PC-9 (cell line): ENCODE measurements at regions not wholly inside any gene's neighbourhood (a gene's known extent, or its start where the extent isn't known, plus 50 kb on each side); places are given as distances from the start of the nearest gene placed in this dataset.

Experiments
- BruUV-seq: library from RNA; stranded (reverse); fragments of 400-500 nt; replicated peaks from 2 replicates; lab custom pipeline; 2021; lab: Mats Ljungman, UMichigan
- CTCF ChIA-PET: fragments of 300-600 bp; sonication (Branson Sonifier 250); formaldehyde crosslinking; loops from one replicate; lab custom pipeline; 2022; ENCODE audit warnings: antibody characterized with exemption; lab: Charles Lee
- POLR2A ChIA-PET: fragments of 300-600 bp; sonication (Branson Sonifier 250); formaldehyde crosslinking; loops from one replicate; lab custom pipeline; 2022; ENCODE audit warnings: antibody characterized with exemption; ENCODE audit not compliant: unreplicated experiment; lab: Charles Lee
- DNase-seq, 2 experiments: peaks; one replicate each; pipeline versions ENCODE4 v3.0.0 to v3.0.0-alpha.2; 2015 to 2022; ENCODE audit warnings: mixed read lengths in 1 of 2
- H2AFZ ChIP-seq: fragments of 200-600 bp; sonication (generic); 2 replicates; pipeline ENCODE4 v1.8.1; 2017; ENCODE audit warnings: antibody characterized with exemption
- H3F3A ChIP-seq: fragments of 200-600 bp; sonication (generic); 2 replicates; pipeline ENCODE4 v1.8.1; 2017; ENCODE audit warnings: antibody characterized with exemption, mild to moderate bottlenecking, low read depth; ENCODE audit not compliant: insufficient read depth
- H3K27ac ChIP-seq: fragments of 200-600 bp; sonication (generic); 2 replicates; pipeline ENCODE4 v1.6.1; 2016; ENCODE audit warnings: mixed run types
- H3K27me3 ChIP-seq: fragments of 200-600 bp; sonication (generic); 2 replicates; pipeline ENCODE4 v1.6.1; 2016; ENCODE audit warnings: low read depth, mixed run types; ENCODE audit not compliant: insufficient read depth
- H3K36me3 ChIP-seq: fragments of 200-600 bp; sonication (generic); 2 replicates; pipeline ENCODE4 v1.6.1; 2016; ENCODE audit warnings: low read depth, mixed run types
- H3K4me1 ChIP-seq: fragments of 200-600 bp; sonication (generic); replicated peaks from 2 replicates; pipeline ENCODE4 v1.6.1; 2016; ENCODE audit warnings: mixed run types; ENCODE audit not compliant: insufficient read depth
- H3K4me2 ChIP-seq: fragments of 200-600 bp; sonication (generic); 2 replicates; pipeline ENCODE4 v1.6.1; 2017; ENCODE audit warnings: mixed run types
- H3K4me3 ChIP-seq: fragments of 200-600 bp; sonication (generic); 2 replicates; pipeline ENCODE4 v1.6.1; 2016; ENCODE audit warnings: mixed run types
- H3K79me2 ChIP-seq: fragments of 200-600 bp; sonication (generic); 2 replicates; pipeline ENCODE4 v1.6.1; 2017; ENCODE audit warnings: low read depth, mixed run types
- H3K9me2 ChIP-seq: fragments of 200-600 bp; sonication (generic); 2 replicates; pipeline ENCODE4 v1.8.1; 2017; ENCODE audit warnings: mild to moderate bottlenecking; ENCODE audit not compliant: insufficient read depth
- H3K9me3 ChIP-seq: fragments of 200-600 bp; sonication (generic); 2 replicates; pipeline ENCODE4 v1.8.1; 2016; ENCODE audit warnings: low read depth; ENCODE audit not compliant: insufficient read depth
- H4K20me1 ChIP-seq: fragments of 200-600 bp; sonication (generic); 2 replicates; pipeline ENCODE4 v1.8.1; 2017; ENCODE audit not compliant: insufficient read depth
- CTCF ChIP-seq: fragments of 200-600 bp; sonication (generic); conservative IDR thresholded peaks from 2 replicates; pipeline ENCODE4 v1.6.1; 2017; ENCODE audit warnings: mixed run types, antibody characterized with exemption, mild to moderate bottlenecking, moderate library complexity
- EZH2 ChIP-seq: fragments of 200-600 bp; sonication (generic); IDR thresholded peaks from 2 replicates; pipeline ENCODE4 v1.8.0; 2017; ENCODE audit warnings: antibody characterized with exemption, low read depth
- intact Hi-C: fragments of 100-400 bp; cut with micrococcal nuclease; formaldehyde crosslinking; loops from one replicate; pipeline ENCODE4 v1.10.0; 2022; ENCODE audit not compliant: unreplicated experiment

- H2AFZ ChIP-seq: no peak overlapping the region
- no peak for DNase-seq
Measured at GRCh38 chr5:125883223-125883622, 540.0 kb upstream of the GRAMD2B start.

GRCh38 chr5:125888358-125888757 is 534.9 kb upstream of the GRAMD2B start:
- H3K27me3 ChIP-seq: no peaks in the 10 kb centered on the region
- H3K79me2 ChIP-seq: no peaks in the 10 kb centered on the region
- H3F3A ChIP-seq: no peaks in the 10 kb centered on the region
- no peaks in the 10 kb centered on the region for H3K9me3 ChIP-seq
- H3K4me1 ChIP-seq: no peaks in the 10 kb centered on the region
- H4K20me1 ChIP-seq: no peaks in the 10 kb centered on the region
- no peak overlapping the region for H3K4me3 ChIP-seq
- no TSS peak for BruUV-seq
- no peak overlapping the region for H3K4me2 ChIP-seq
- H3K36me3 ChIP-seq: no peaks in the 10 kb centered on the region
- H3K27ac ChIP-seq: no peak overlapping the region
- ChIA-PET CTCF (no interaction called here), POLR2A (no interaction called here)
- no peak overlapping the region for H2AFZ ChIP-seq
- no peaks in the 10 kb centered on the region for H3K9me2 ChIP-seq
- intact Hi-C loops: no loop called here
- no peak for DNase-seq
- TF ChIP-seq CTCF (no peak), EZH2 (no peak)

More at GRCh38 chr5:125883223-125883622, 540.0 kb upstream of the GRAMD2B start:
- Histone ChIP-seq H3K4me2 (no peak overlapping the region), H3K9me2 (no peaks in the 10 kb centered on the region), H4K20me1 (no peaks in the 10 kb centered on the region; the same call in 1 of the 2 replicates), H3F3A (no peaks in the 10 kb centered on the region), H3K27me3 (no peaks in the 10 kb centered on the region), H3K4me3 (no peak overlapping the region), H3K9me3 (no peaks in the 10 kb centered on the region), H3K27ac (no peak overlapping the region), H3K36me3 (no peaks in the 10 kb centered on the region), H3K4me1 (no peaks in the 10 kb centered on the region), H3K79me2 (no peaks in the 10 kb centered on the region)
- ChIA-PET CTCF (no interaction called here), POLR2A (no interaction called here)
- no TSS peak for BruUV-seq
- intact Hi-C loops: no loop called here
- TF ChIP-seq CTCF (no peak), EZH2 (no peak)

GRCh38 chr5:125890511-125890931 is 532.7 kb upstream of the GRAMD2B start:
- POLR2A ChIA-PET: no interaction called here
- CTCF ChIA-PET: no interaction called here
- Histone ChIP-seq H3K27ac (no peak overlapping the region), H3K9me2 (no peaks in the 10 kb centered on the region), H3K36me3 (no peaks in the 10 kb centered on the region), H3K4me1 (no peaks in the 10 kb centered on the region), H3K9me3 (no peaks in the 10 kb centered on the region), H3F3A (no peaks in the 10 kb centered on the region), H3K79me2 (no peaks in the 10 kb centered on the region), H3K4me2 (no peak overlapping the region), H3K4me3 (no peak overlapping the region), H2AFZ (no peak overlapping the region), H4K20me1 (no peaks in the 10 kb centered on the region), H3K27me3 (no peaks in the 10 kb centered on the region)
- BruUV-seq: no TSS peak
- DNase-seq: no peak
- TF ChIP-seq CTCF (no peak), EZH2 (no peak)
- intact Hi-C loops: no loop called here
